ENCODE measurements at regions not wholly inside any gene's neighbourhood (a gene's known extent, or its start where the extent isn't known, plus 50 kb on each side); places are given as distances from the start of the nearest gene placed in this dataset.

GRCh38 chr4:13955551-13955950 is 328.0 kb upstream of the BOD1L1 start:
- H3K4me3 ChIP-seq (ENCODE audit: control insufficient read depth, low read depth, low read length) = no peak overlapping the region
- DNase-seq (ENCODE audit: low read depth) = no peak
- no peak for TF ChIP-seq CTCF (conservative IDR thresholded peaks at IDR 0.05; ENCODE audit: control insufficient read depth, insufficient read depth, low read depth, low read length)

- DNase-seq (ENCODE audit: low read depth) = no peak
- no peak overlapping the region for H3K4me3 ChIP-seq (ENCODE audit: control insufficient read depth, low read depth, low read length)
- no peak for TF ChIP-seq CTCF (conservative IDR thresholded peaks at IDR 0.05; ENCODE audit: control insufficient read depth, insufficient read depth, low read depth, low read length)
Measured at GRCh38 chr4:13956947-13957346, 329.4 kb upstream of the BOD1L1 start.

GRCh38 chr4:13957871-13958270 is 330.3 kb upstream of the BOD1L1 start:
- no peak for DNase-seq (ENCODE audit: low read depth)
- TF ChIP-seq CTCF (conservative IDR thresholded peaks at IDR 0.05; ENCODE audit: control insufficient read depth, insufficient read depth, low read depth, low read length) = no peak
- no peak overlapping the region for H3K4me3 ChIP-seq (ENCODE audit: control insufficient read depth, low read depth, low read length)

- no peak for TF ChIP-seq CTCF (conservative IDR thresholded peaks at IDR 0.05; ENCODE audit: control insufficient read depth, insufficient read depth, low read depth, low read length)
- H3K4me3 ChIP-seq (ENCODE audit: control insufficient read depth, low read depth, low read length) = no peak overlapping the region
- peak; percentile 85 for DNase-seq (ENCODE audit: low read depth)
Measured at GRCh38 chr4:13963601-13964000, 336.1 kb upstream of the BOD1L1 start.

GRCh38 chr4:13966231-13967195 is 339.0 kb upstream of the BOD1L1 start:
- DNase-seq (ENCODE audit: low read depth) = peak; percentile 88
- TF ChIP-seq CTCF (conservative IDR thresholded peaks at IDR 0.05; ENCODE audit: control insufficient read depth, insufficient read depth, low read depth, low read length) = peak; percentile 14
- no peak overlapping the region for H3K4me3 ChIP-seq (ENCODE audit: control insufficient read depth, low read depth, low read length)

GRCh38 chr4:13968723-13969122 is 341.2 kb upstream of the BOD1L1 start:
- H3K4me3 ChIP-seq (ENCODE audit: control insufficient read depth, low read depth, low read length) = no peak overlapping the region
- TF ChIP-seq CTCF (conservative IDR thresholded peaks at IDR 0.05; ENCODE audit: control insufficient read depth, insufficient read depth, low read depth, low read length) = no peak

More at GRCh38 chr4:13968723-13969122, 341.2 kb upstream of the BOD1L1 start:
- DNase-seq (ENCODE audit: low read depth) = no peak

Measured in fibroblast of mammary gland (primary cell).